ENCODE measurements at regions not wholly inside any gene's neighbourhood (a gene's known extent, or its start where the extent isn't known, plus 50 kb on each side); places are given as distances from the start of the nearest gene placed in this dataset.

GRCh38 chr10:128528167-128528566, 401.9 kb upstream of the MKI67 start:
- TF ChIP-seq EZH2 (IDR thresholded peaks at IDR 0.05; ENCODE audit: borderline replicate concordance, insufficient read depth, low read length, poor library complexity, severe bottlenecking) (no peak), RAD21 (conservative IDR thresholded peaks at IDR 0.05) (no peak), REST (IDR thresholded peaks at IDR 0.05; ENCODE audit: borderline replicate concordance) (no peak), SMC3 (conservative IDR thresholded peaks at IDR 0.05; ENCODE audit: poor library complexity) (no peak), CTCF (IDR thresholded peaks at IDR 0.05; ENCODE audit: poor library complexity, severe bottlenecking) (no peak), POLR2AphosphoS5 (IDR thresholded peaks at IDR 0.05) (no peak), EP300 (conservative IDR thresholded peaks at IDR 0.05; ENCODE audit: poor library complexity, severe bottlenecking) (no peak), TAF1 (IDR thresholded peaks at IDR 0.05; ENCODE audit: low read depth) (no peak), MXI1 (conservative IDR thresholded peaks at IDR 0.05; ENCODE audit: poor library complexity, severe bottlenecking) (no peak)
- Histone ChIP-seq H3F3A (ENCODE audit: insufficient read depth, low read length, poor library complexity, severe bottlenecking) (no peaks in the 10 kb centered on the region), H3K4me2 (ENCODE audit: low read length) (no peak overlapping the region), H4K20me1 (ENCODE audit: insufficient read depth) (no peaks in the 10 kb centered on the region), H3K36me3 (ENCODE audit: insufficient read depth, low read length) (no peaks in the 10 kb centered on the region), H3K27me3 (ENCODE audit: insufficient read depth, low read depth, low read length) (no peaks in the 10 kb centered on the region), H3K9me3 (ENCODE audit: low read length) (no peaks in the 10 kb centered on the region), H3K4me3 (ENCODE audit: low read length) (no peak overlapping the region), H3K79me2 (replicated peaks; ENCODE audit: insufficient read depth, low read length) (no peaks in the 10 kb centered on the region), H3K9me2 (ENCODE audit: insufficient read depth, low read length) (no peaks in the 10 kb centered on the region), H2AFZ (ENCODE audit: low read depth, low read length) (no peak overlapping the region), H3K27ac (ENCODE audit: low read length) (no peak overlapping the region), H3K9ac (ENCODE audit: low read length) (no peak overlapping the region)

GRCh38 chr10:128528781-128529180, 402.6 kb upstream of the MKI67 start:
- H3K9me3 ChIP-seq (ENCODE audit: low read length) = no peaks in the 10 kb centered on the region
- no peaks in the 10 kb centered on the region for H4K20me1 ChIP-seq (ENCODE audit: insufficient read depth)
- H3K4me3 ChIP-seq (ENCODE audit: low read length) = no peak overlapping the region
- H3K79me2 ChIP-seq (replicated peaks; ENCODE audit: insufficient read depth, low read length) = no peaks in the 10 kb centered on the region
- no peak overlapping the region for H2AFZ ChIP-seq (ENCODE audit: low read depth, low read length)
- TF ChIP-seq MXI1 (conservative IDR thresholded peaks at IDR 0.05; ENCODE audit: poor library complexity, severe bottlenecking) = no peak
- no peak for TF ChIP-seq CTCF (IDR thresholded peaks at IDR 0.05; ENCODE audit: poor library complexity, severe bottlenecking)
- TF ChIP-seq SMC3 (conservative IDR thresholded peaks at IDR 0.05; ENCODE audit: poor library complexity) = no peak
- no peak for TF ChIP-seq REST (IDR thresholded peaks at IDR 0.05; ENCODE audit: borderline replicate concordance)
- no peak for TF ChIP-seq RAD21 (conservative IDR thresholded peaks at IDR 0.05)
- no peak for TF ChIP-seq EP300 (conservative IDR thresholded peaks at IDR 0.05; ENCODE audit: poor library complexity, severe bottlenecking)
- TF ChIP-seq POLR2AphosphoS5 (IDR thresholded peaks at IDR 0.05) = no peak
- no peak for TF ChIP-seq EZH2 (IDR thresholded peaks at IDR 0.05; ENCODE audit: borderline replicate concordance, insufficient read depth, low read length, poor library complexity, severe bottlenecking)
- no peak for TF ChIP-seq TAF1 (IDR thresholded peaks at IDR 0.05; ENCODE audit: low read depth)
- no peaks in the 10 kb centered on the region for H3K9me2 ChIP-seq (ENCODE audit: insufficient read depth, low read length)
- no peaks in the 10 kb centered on the region for H3K27me3 ChIP-seq (ENCODE audit: insufficient read depth, low read depth, low read length)
- H3K4me2 ChIP-seq (ENCODE audit: low read length) = no peak overlapping the region
- no peaks in the 10 kb centered on the region for H3F3A ChIP-seq (ENCODE audit: insufficient read depth, low read length, poor library complexity, severe bottlenecking)
- no peaks in the 10 kb centered on the region for H3K36me3 ChIP-seq (ENCODE audit: insufficient read depth, low read length)
- no peak overlapping the region for H3K27ac ChIP-seq (ENCODE audit: low read length)
- H3K9ac ChIP-seq (ENCODE audit: low read length) = no peak overlapping the region
